HG03457 (cell line): ENCODE measurements at regions not wholly inside any gene's neighbourhood (a gene's known extent, or its start where the extent isn't known, plus 50 kb on each side); places are given as distances from the start of the nearest gene placed in this dataset.

ENCODE experiments used
- ATAC-seq: cut with Tn5 transposase; IDR thresholded peaks from one replicate; pipeline ENCODE4 v1.9.1; 2021; ENCODE audit warnings: moderate number of reproducible peaks; ENCODE audit not compliant: unreplicated experiment

DNA sequence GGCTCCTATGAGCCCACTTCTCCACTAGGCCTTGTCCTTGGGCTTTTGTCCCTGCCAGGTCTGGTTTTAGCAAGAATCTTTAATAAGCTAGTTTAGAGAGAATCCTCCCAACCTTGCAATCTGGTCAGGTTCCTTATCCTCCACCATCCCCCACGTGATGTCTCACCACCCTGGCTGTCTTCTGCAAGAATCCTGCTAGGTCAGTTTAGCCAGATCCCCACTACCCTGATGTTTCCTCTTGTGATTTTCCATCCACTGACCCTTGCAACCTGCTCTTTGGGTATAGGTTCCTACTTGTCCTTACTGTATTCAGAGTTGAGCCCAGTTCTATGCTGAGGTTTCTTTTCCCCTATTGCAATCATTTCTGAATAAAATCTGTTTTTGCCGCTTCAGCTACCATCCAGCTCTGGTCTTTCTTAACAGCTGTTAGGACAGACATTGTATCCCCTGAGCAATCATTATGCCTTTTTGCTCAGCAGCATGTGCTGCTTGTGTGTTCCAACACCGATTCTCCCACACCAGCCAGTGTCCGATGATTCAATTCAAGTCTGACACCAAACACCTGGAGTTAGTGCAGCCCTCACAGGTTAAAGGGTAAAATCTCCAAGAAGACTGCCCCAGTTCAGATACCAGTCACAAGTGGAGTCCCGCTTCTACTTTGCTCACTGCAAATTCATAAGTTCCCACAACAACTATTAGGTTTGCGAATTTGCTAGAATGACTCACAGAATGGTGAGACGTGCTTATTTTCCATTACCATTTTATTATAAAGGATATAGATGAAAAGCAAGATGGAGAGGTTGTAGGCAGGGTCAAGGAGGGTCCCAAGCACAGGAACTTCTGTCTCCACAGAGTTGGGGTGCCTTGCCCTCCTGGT is 62.2 kb upstream of the ADCY1 start:
- no peak for ATAC-seq

DNA sequence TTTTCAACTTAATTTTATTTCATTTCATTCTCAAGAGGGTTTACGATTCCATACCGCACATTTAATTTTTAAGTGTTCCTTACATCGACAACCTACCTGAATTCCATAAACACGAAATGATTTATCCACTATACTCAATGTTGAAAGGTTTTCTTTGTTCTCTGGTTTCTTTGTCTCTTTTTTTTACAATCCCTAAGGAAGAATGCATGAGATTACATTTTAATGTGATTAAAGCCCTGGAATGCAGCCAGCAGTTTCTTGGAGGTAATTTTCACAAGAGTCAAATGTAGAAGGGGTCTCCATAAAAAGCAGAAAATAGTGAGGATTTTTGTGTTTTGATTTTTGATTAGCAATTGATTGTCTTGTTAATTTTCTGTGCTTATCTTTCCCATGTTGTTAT is 59.2 kb upstream of the ADCY1 start:
- ATAC-seq: no peak

GRCh38 chr7:45515346-45515745 is 58.8 kb upstream of the ADCY1 start:
- ATAC-seq: no peak
